ENCODE measurements at regions not wholly inside any gene's neighbourhood (a gene's known extent, or its start where the extent isn't known, plus 50 kb on each side); places are given as distances from the start of the nearest gene placed in this dataset.

DNA sequence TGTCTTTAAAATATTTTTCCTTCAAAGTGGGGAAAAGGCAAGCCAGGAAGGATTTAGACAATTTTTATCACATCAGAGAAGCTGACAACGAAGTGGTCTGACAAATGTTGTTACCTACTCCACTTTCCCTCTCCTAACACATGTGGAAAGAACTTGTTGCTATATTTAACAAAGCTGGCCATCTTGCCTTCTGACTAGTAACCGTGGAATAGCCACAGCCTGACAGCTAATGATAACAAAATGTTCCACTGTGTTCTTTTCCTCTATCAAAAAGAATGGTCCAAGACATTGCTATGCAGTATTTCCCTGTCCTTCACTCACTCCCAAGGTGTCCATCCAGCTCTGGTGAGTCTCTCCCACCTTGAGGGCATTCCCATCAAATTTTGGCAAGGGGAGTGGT is 481.4 kb upstream of the THBS1 start:
- TF ChIP-seq, protein P1, sequence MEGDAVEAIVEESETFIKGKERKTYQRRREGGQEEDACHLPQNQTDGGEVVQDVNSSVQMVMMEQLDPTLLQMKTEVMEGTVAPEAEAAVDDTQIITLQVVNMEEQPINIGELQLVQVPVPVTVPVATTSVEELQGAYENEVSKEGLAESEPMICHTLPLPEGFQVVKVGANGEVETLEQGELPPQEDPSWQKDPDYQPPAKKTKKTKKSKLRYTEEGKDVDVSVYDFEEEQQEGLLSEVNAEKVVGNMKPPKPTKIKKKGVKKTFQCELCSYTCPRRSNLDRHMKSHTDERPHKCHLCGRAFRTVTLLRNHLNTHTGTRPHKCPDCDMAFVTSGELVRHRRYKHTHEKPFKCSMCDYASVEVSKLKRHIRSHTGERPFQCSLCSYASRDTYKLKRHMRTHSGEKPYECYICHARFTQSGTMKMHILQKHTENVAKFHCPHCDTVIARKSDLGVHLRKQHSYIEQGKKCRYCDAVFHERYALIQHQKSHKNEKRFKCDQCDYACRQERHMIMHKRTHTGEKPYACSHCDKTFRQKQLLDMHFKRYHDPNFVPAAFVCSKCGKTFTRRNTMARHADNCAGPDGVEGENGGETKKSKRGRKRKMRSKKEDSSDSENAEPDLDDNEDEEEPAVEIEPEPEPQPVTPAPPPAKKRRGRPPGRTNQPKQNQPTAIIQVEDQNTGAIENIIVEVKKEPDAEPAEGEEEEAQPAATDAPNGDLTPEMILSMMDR (conservative IDR thresholded peaks at IDR 0.05; ENCODE audit: low read depth, low read length) = no peak
- TF ChIP-seq EZH2 (IDR thresholded peaks at IDR 0.05; ENCODE audit: borderline replicate concordance, low read depth, low read length, poor library complexity, severe bottlenecking) = no peak
